ENCODE measurements at regions not wholly inside any gene's neighbourhood (a gene's known extent, or its start where the extent isn't known, plus 50 kb on each side); places are given as distances from the start of the nearest gene placed in this dataset.

DNA sequence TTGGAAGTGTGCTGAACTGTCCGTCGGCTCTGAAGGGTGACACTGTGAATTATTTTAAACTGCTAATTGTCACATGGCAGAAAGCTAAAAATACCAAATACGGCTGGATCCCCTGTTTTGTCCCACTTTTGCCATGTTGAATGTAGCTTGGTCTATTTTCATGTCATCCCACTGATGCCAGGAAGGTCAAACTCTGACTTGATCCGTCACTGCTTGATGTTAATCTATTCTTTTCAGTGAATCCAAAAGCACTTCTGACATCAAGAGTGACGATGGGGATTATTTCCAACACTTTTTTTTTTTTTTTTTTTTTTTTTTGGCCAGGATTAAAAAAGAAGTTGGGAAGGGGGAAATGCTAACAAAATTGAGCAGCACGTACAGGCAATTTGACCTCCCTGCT, 734.6 kb upstream of the TENM3 start:
- no peak for ATAC-seq (ENCODE audit: insufficient read depth, low read depth)
- no peak overlapping the region for H3K9ac ChIP-seq (ENCODE audit: low read depth, low read length)
- no peak overlapping the region for H3K4me3 ChIP-seq (ENCODE audit: low read depth in 1 of 2, low read length in 2 of 2)
- TF ChIP-seq, protein P1, sequence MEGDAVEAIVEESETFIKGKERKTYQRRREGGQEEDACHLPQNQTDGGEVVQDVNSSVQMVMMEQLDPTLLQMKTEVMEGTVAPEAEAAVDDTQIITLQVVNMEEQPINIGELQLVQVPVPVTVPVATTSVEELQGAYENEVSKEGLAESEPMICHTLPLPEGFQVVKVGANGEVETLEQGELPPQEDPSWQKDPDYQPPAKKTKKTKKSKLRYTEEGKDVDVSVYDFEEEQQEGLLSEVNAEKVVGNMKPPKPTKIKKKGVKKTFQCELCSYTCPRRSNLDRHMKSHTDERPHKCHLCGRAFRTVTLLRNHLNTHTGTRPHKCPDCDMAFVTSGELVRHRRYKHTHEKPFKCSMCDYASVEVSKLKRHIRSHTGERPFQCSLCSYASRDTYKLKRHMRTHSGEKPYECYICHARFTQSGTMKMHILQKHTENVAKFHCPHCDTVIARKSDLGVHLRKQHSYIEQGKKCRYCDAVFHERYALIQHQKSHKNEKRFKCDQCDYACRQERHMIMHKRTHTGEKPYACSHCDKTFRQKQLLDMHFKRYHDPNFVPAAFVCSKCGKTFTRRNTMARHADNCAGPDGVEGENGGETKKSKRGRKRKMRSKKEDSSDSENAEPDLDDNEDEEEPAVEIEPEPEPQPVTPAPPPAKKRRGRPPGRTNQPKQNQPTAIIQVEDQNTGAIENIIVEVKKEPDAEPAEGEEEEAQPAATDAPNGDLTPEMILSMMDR (IDR thresholded peaks at IDR 0.05; ENCODE audit: borderline replicate concordance, extremely low read depth, low read length, poor library complexity, severe bottlenecking) = no peak
- TF ChIP-seq EZH2 (IDR thresholded peaks at IDR 0.05; ENCODE audit: borderline replicate concordance, low read depth, low read length, severe bottlenecking) = no peak
- H3K4me2 ChIP-seq (ENCODE audit: insufficient read depth, low read length) = no peak overlapping the region
- H3K27ac ChIP-seq (ENCODE audit: low read length) = no peak overlapping the region
- H3K36me3 ChIP-seq (ENCODE audit: insufficient read depth, low read length) = no peaks in the 10 kb centered on the region
- H3K79me2 ChIP-seq (ENCODE audit: insufficient read depth, low read length) = no peaks in the 10 kb centered on the region
- no peaks in the 10 kb centered on the region for H3K9me3 ChIP-seq (ENCODE audit: insufficient read depth, low read length, severe bottlenecking)
- no peaks in the 10 kb centered on the region for H3K27me3 ChIP-seq (ENCODE audit: insufficient read depth, low read length, poor library complexity)
- no peak for DNase-seq
- no peak overlapping the region for H2AFZ ChIP-seq (ENCODE audit: low read depth, low read length)
- H4K20me1 ChIP-seq (ENCODE audit: insufficient read depth, low read length) = no peaks in the 10 kb centered on the region
- no peaks in the 10 kb centered on the region for H3K4me1 ChIP-seq (ENCODE audit: insufficient read depth, low read length)

DNA sequence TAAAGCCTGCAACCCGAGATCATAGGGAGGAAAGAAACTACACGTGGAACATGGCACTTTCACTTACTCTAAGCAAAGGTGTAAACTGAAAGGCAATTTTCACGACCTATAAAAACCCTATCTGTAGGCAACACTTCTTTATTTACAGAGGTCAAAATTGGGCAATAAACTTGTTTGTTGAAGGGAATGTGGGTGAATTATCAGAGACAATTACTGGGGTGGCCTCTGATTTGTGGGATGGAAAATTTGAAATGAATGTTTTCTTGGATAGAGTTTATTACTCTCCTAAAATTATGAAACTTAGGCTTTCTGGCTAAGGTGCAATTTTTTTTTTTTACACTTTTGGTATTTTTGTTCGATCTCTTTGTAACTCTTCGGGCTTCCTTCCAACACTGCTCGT, 734.1 kb upstream of the TENM3 start:
- Histone ChIP-seq H3K4me3 (ENCODE audit: low read depth in 1 of 2, low read length in 2 of 2) (no peak overlapping the region), H4K20me1 (ENCODE audit: insufficient read depth, low read length) (no peaks in the 10 kb centered on the region), H3K4me2 (ENCODE audit: insufficient read depth, low read length) (no peak overlapping the region), H3K36me3 (ENCODE audit: insufficient read depth, low read length) (no peaks in the 10 kb centered on the region), H3K27ac (ENCODE audit: low read length) (no peak overlapping the region), H3K4me1 (ENCODE audit: insufficient read depth, low read length) (no peaks in the 10 kb centered on the region), H3K79me2 (ENCODE audit: insufficient read depth, low read length) (no peaks in the 10 kb centered on the region), H2AFZ (ENCODE audit: low read depth, low read length) (no peak overlapping the region), H3K9me3 (ENCODE audit: insufficient read depth, low read length, severe bottlenecking) (no peaks in the 10 kb centered on the region), H3K27me3 (ENCODE audit: insufficient read depth, low read length, poor library complexity) (no peaks in the 10 kb centered on the region), H3K9ac (ENCODE audit: low read depth, low read length) (no peak overlapping the region)
- no peak for ATAC-seq (ENCODE audit: insufficient read depth, low read depth)
- DNase-seq = no peak
- TF ChIP-seq EZH2 (IDR thresholded peaks at IDR 0.05; ENCODE audit: borderline replicate concordance, low read depth, low read length, severe bottlenecking) = no peak

DNA sequence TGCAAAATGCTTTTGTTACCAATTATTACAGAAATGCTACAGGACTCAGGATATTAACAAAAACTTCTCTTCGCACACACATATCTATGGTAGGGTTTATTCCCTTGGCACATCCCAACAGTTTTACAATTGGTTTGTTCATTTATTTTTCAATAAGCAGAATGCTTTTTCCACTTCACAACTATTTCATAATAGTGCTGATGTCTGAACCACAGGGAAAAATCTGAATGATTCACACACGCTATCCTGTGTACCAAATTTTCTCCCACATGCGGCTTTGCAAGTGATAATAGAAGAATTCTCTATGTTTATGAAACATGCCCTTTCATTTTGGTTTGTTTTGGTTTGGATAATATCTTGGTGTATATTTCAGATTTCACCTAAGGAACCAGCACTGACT, 725.7 kb upstream of the TENM3 start:
- TF ChIP-seq, protein P1 (IDR thresholded peaks at IDR 0.05; ENCODE audit: borderline replicate concordance, extremely low read depth, low read length, poor library complexity, severe bottlenecking) = no peak
- TF ChIP-seq EZH2 (IDR thresholded peaks at IDR 0.05; ENCODE audit: borderline replicate concordance, low read depth, low read length, severe bottlenecking) = no peak
- Histone ChIP-seq H3K9ac (ENCODE audit: low read depth, low read length) (no peak overlapping the region), H3K36me3 (ENCODE audit: insufficient read depth, low read length) (no peaks in the 10 kb centered on the region), H3K4me2 (ENCODE audit: insufficient read depth, low read length) (no peak overlapping the region), H3K27ac (ENCODE audit: low read length) (no peak overlapping the region), H3K27me3 (ENCODE audit: insufficient read depth, low read length, poor library complexity) (no peaks in the 10 kb centered on the region), H2AFZ (ENCODE audit: low read depth, low read length) (no peak overlapping the region), H3K79me2 (ENCODE audit: insufficient read depth, low read length) (no peaks in the 10 kb centered on the region), H4K20me1 (ENCODE audit: insufficient read depth, low read length) (no peaks in the 10 kb centered on the region), H3K4me3 (ENCODE audit: low read depth in 1 of 2, low read length in 2 of 2) (no peak overlapping the region), H3K4me1 (ENCODE audit: insufficient read depth, low read length) (no peaks in the 10 kb centered on the region), H3K9me3 (ENCODE audit: insufficient read depth, low read length, severe bottlenecking) (no peaks in the 10 kb centered on the region)
- ATAC-seq (ENCODE audit: insufficient read depth, low read depth) = no peak
- DNase-seq = no peak

DNA sequence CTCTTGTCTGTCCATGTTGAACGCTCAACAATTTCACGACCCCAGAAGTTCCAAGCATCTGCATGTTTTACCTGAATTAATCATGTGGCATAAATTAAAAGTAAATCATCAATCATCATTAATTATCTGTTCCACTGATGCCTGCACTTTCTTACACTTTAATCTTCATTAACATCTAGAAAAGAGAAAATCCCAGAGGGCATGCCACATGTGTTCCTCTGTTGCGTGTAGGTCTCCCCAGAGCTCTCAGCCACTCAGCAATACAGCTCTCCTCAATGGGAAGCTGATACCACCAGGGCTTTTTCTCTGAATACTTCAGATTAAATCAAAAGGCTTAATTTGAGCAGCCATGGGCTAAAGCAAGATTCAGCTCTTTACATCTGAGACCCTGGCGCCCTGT, 722.4 kb upstream of the TENM3 start:
- no peak for ATAC-seq (ENCODE audit: insufficient read depth, low read depth)
- no peaks in the 10 kb centered on the region for H3K27me3 ChIP-seq (ENCODE audit: insufficient read depth, low read length, poor library complexity)
- H3K4me3 ChIP-seq (ENCODE audit: low read depth in 1 of 2, low read length in 2 of 2) = no peak overlapping the region
- no peak overlapping the region for H3K9ac ChIP-seq (ENCODE audit: low read depth, low read length)
- TF ChIP-seq, protein P1 (IDR thresholded peaks at IDR 0.05; ENCODE audit: borderline replicate concordance, extremely low read depth, low read length, poor library complexity, severe bottlenecking) = no peak
- TF ChIP-seq EZH2 (IDR thresholded peaks at IDR 0.05; ENCODE audit: borderline replicate concordance, low read depth, low read length, severe bottlenecking) = no peak
- no peaks in the 10 kb centered on the region for H3K79me2 ChIP-seq (ENCODE audit: insufficient read depth, low read length)
- no peaks in the 10 kb centered on the region for H3K4me1 ChIP-seq (ENCODE audit: insufficient read depth, low read length)
- no peaks in the 10 kb centered on the region for H4K20me1 ChIP-seq (ENCODE audit: insufficient read depth, low read length)
- no peak for DNase-seq
- no peak overlapping the region for H3K4me2 ChIP-seq (ENCODE audit: insufficient read depth, low read length)
- H3K9me3 ChIP-seq (ENCODE audit: insufficient read depth, low read length, severe bottlenecking) = no peaks in the 10 kb centered on the region
- no peaks in the 10 kb centered on the region for H3K36me3 ChIP-seq (ENCODE audit: insufficient read depth, low read length)
- no peak overlapping the region for H3K27ac ChIP-seq (ENCODE audit: low read length)
- no peak overlapping the region for H2AFZ ChIP-seq (ENCODE audit: low read depth, low read length)
